ENCODE measurements at regions not wholly inside any gene's neighbourhood (a gene's known extent, or its start where the extent isn't known, plus 50 kb on each side); places are given as distances from the start of the nearest gene placed in this dataset.
"Not testable (repeated sequence)": the region's sequence is repeated elsewhere in the genome, so short reads cannot be mapped to it uniquely, and the experiment has no call there.

GRCh38 chr22:27094633-27095308, 437.4 kb downstream of the MIAT start:
- no peak for DNase-seq (ENCODE audit: low spot score)

- DNase-seq (ENCODE audit: low spot score), result no peak
These were observed 440.1 kb downstream of the MIAT start for GRCh38 chr22:27097506-27097905.

GRCh38 chr22:27097933-27098332, 440.5 kb downstream of the MIAT start:
- no peak for DNase-seq (ENCODE audit: low spot score)

- DNase-seq (ENCODE audit: low spot score), result no peak
These were observed 442.7 kb downstream of the MIAT start for GRCh38 chr22:27099946-27100722.

- no peak for DNase-seq (ENCODE audit: low spot score)
These were observed 443.4 kb downstream of the MIAT start for GRCh38 chr22:27100789-27101188.

GRCh38 chr22:27101288-27101687, 443.9 kb downstream of the MIAT start:
- DNase-seq (ENCODE audit: low spot score), result no peak

GRCh38 chr22:27104449-27104848, 447.1 kb downstream of the MIAT start:
- DNase-seq (ENCODE audit: low spot score), result no peak

- no peak for DNase-seq (ENCODE audit: low spot score)
These were observed 448.0 kb downstream of the MIAT start for GRCh38 chr22:27105142-27106025.

GRCh38 chr22:27106985-27107384, 449.6 kb downstream of the MIAT start:
- DNase-seq (ENCODE audit: low spot score), result no peak

GRCh38 chr22:27107386-27107785, 450.0 kb downstream of the MIAT start:
- DNase-seq (ENCODE audit: low spot score), result no peak

GRCh38 chr22:27107824-27108223, 450.4 kb downstream of the MIAT start:
- no peak for DNase-seq (ENCODE audit: low spot score)

- DNase-seq (ENCODE audit: low spot score), result no peak
These were observed 451.2 kb downstream of the MIAT start for GRCh38 chr22:27108425-27109114.

- DNase-seq (ENCODE audit: low spot score), result not testable (repeated sequence)
These were observed 452.0 kb downstream of the MIAT start for GRCh38 chr22:27109406-27109805.

GRCh38 chr22:27110665-27111451, 453.5 kb downstream of the MIAT start:
- no peak for DNase-seq (ENCODE audit: low spot score)

- no peak for DNase-seq (ENCODE audit: low spot score)
These were observed 454.6 kb downstream of the MIAT start for GRCh38 chr22:27111796-27112672.

GRCh38 chr22:27113211-27113635, 455.8 kb downstream of the MIAT start:
- no peak for DNase-seq (ENCODE audit: low spot score)

- DNase-seq (ENCODE audit: low spot score), result no peak
These were observed 456.3 kb downstream of the MIAT start for GRCh38 chr22:27113641-27114040.

GRCh38 chr22:27114186-27114585, 456.8 kb downstream of the MIAT start:
- no peak for DNase-seq (ENCODE audit: low spot score)

- DNase-seq (ENCODE audit: low spot score), result no peak
These were observed 458.0 kb downstream of the MIAT start for GRCh38 chr22:27115410-27115809.

- no peak for DNase-seq (ENCODE audit: low spot score)
These were observed 458.4 kb downstream of the MIAT start for GRCh38 chr22:27115816-27116256.

Data from hematopoietic multipotent progenitor cell treated with erythropoietin and hydrocortisone succinate and interleukin-3 and kit ligand, for 15 days (in vitro differentiated cells).